Epidermal melanocyte (primary cell): ENCODE measurements at regions not wholly inside any gene's neighbourhood (a gene's known extent, or its start where the extent isn't known, plus 50 kb on each side); places are given as distances from the start of the nearest gene placed in this dataset.
A peak's percentile ranks its signal among the peaks of the same experiment; 100 is the strongest.

ENCODE experiments used
- DNase-seq: peaks from one replicate; pipeline ENCODE4 v3.0.0; 2011; ENCODE audit warnings: low spot score; ENCODE audit not compliant: insufficient read length

DNA sequence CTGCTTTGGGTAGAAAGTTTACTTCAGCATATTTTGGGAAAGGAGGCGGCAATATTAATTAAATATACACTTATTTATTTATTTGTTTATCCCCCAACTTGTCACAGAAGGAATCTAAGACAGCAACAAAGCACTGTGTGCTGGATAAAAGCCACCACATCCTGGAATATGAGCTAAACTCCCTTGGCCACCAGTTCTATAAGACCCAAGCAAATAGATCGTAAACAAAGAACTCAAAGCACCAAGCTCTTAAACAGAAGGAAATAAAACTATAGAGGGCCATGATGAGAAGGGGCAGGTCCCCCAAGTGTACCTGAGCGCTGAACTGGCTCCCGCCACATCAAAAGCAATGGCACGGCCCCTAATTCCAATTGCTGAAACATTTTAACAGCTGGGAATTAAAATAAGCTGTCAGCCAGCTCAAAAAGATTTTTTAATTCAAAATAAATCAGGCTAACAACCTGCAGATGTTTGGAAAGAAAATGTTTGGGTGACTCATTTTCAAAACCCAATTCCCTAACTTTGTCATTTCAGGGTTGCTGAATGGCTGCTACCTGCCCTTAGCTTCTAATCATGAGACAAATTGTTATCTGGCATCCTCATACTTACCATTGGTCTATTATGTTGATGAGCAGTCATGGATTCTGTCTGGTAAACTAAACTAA is 127.1 kb downstream of the SLC30A10 start:
- no peak for DNase-seq

DNA sequence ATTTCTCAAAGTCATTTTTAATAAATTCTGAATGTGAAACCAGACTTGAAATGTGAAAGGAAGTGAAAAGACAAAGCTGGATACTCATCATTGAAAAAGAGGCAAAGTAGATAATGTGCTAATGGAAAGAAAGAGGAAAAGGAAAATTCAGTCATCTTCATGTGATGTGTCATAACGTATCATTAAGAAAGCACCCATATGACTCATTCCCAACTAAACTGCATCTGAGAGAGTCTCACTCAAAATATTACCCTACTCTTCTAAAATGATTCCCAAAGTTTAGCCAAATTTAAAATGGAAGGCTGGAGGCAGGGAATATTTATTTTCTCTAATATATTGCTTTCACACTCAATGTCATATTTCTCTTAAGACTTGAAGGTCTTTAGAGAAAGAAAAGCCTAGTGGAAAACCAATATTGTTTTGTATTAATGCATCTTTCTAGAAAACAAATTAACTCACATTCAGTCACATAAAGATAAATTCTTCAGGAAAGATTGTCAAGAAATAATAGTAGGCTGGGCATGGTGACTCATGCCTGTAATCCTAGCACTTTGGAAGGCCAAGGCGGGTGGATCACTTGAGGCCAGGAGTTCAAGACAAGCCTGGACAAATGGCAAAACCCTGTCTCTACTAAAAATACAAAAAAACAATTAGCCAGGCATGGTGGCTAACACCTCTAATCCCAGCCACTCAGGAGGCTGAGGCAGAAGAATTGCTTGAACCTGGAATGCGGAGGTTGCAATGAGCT is 129.9 kb downstream of the SLC30A10 start:
- no peak for DNase-seq

GRCh38 chr1:219797683-219798082 is 130.7 kb downstream of the SLC30A10 start:
- DNase-seq: no peak

- no peak for DNase-seq
These were observed 131.3 kb downstream of the SLC30A10 start for GRCh38 chr1:219797009-219797408.

- DNase-seq: no peak
These were observed 132.9 kb downstream of the SLC30A10 start for GRCh38 chr1:219795363-219795917.

DNA sequence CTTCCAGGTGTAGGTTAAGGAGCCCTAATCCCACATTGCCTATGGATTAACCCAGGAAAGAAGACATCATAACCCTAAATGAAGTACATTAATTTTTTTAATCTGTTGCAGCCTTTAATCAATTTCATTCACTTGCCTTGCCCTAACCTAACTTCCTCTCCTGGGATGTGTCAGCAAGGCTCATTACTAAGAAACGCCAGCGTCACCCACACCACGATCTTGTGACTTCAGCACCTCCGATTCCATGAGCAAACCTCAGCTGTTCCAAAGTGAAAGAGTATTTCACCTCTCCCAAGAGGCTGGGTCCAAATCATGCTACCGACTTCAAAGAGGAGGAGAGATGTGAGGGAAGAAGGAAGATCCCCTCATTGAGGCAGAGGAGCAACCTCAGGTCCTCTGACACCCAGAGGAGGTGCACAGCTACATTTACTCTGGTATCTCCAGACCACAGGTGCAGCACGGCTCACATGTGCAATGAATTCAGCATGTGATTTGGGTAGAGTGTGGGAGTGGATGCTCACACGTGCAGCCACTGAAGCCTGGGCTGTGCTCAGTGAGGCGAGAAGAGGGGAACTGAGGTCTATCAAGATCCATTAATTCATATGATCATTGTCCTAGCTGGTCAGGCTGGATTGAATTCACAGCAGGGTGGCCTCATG is 134.1 kb downstream of the SLC30A10 start:
- DNase-seq: no peak

- DNase-seq: peak; percentile 21
These were observed 135.9 kb downstream of the SLC30A10 start for GRCh38 chr1:219792337-219793021.

GRCh38 chr1:219791766-219792165 is 136.6 kb downstream of the SLC30A10 start:
- DNase-seq: no peak

- DNase-seq: no peak
These were observed 137.3 kb downstream of the SLC30A10 start for GRCh38 chr1:219790834-219791615.

DNA sequence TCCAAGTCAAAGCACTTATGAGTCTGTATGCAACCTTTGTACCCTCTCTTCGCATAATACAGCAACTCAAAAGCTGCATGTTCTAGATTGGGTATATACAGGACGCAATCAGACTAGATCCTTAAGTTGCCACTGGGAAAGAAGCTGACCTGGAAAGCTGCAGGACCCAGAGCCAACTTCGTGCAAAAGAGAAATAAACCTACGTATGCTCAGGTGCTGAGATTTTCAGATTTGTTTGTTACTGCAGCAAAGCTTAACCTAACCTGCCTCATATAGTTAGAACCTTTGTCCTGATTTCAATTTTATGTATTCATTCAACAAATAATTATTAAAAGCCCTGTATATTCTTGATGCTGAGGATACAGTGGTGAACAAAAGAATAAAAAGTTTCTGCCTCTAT is 139.7 kb downstream of the SLC30A10 start:
- DNase-seq: no peak

- no peak for DNase-seq
These were observed 140.3 kb downstream of the SLC30A10 start for GRCh38 chr1:219788091-219788490.

DNA sequence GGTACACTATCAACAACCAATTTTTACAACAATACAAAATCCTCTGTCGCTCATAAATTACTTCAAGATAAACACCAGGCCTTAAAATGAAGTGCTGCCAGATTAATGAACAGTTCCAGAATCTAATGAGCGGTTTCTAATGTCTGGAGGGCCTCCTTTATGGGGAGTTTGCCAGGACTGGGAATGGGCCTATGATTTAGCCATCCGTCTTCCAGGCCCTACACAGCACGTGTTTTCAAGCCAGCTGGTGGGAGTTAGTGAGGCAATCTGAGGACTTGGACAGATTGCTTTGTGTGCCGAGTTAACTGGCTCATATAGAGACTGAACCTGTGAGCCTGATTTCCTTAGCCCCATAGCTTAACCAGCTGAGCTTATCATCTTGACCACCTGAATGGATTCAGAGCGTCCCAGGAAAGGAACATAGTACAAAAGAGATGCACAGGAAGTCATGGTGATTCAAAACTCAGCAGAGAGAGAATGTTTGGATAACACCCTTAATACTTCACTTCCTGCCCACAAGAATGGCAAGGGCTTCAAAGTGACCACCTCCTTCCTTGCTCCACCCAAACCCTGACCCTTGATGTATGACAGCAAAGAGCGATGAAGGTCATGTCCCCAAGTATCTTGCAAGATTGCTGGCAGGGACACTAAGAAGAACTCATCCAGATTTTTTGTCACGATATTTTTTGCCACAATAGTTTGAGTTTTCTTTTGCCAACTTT is 143.5 kb downstream of the SLC30A10 start:
- no peak for DNase-seq

DNA sequence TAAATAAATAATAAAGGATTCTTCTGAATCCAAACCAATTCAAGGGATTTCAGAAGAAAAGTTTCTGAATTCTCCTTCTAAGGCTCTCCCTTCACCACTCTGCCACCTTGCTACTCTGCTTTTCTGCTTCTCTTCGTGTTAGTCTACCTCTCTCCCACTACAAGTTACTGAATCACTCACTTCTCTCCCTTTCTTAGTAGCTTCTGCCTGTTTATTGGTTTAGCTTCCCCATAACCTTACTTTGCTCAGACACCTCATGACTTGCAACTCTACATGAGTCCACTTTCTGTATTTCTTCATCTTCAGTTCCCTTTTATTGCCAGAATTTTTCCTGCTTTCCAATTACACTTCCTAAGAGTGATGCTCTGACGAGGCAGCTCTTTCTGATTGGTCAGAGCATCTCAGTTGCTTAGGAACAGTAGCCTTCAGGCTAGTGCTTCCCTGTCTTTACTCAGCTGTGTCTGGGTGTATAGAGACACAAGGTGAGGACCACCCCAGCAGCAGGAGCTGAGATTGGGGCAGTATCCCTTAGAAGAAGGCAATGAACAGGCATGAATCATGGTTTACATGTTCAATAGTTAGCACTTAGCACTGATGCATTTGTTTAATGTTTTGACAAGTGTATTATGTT is 144.6 kb downstream of the SLC30A10 start:
- DNase-seq: no peak

DNA sequence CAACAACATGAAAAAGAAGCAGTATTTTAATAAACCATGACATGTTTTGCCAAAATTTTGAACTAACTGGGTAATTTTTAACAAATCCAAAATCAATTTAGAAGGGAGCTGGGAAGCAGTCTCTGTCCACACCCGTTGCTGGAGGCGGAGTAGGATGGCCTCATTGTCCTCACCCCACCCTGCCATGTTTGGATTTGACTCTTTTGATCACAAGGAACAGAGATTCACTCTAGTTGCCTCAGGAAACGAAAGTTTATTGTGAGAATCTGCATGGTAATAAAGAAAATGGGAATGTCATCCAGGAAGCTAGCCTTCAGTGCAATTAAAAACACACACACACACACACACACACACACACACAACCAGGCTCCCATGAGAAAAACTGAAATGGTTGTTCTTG is 145.4 kb downstream of the SLC30A10 start:
- DNase-seq: no peak

DNA sequence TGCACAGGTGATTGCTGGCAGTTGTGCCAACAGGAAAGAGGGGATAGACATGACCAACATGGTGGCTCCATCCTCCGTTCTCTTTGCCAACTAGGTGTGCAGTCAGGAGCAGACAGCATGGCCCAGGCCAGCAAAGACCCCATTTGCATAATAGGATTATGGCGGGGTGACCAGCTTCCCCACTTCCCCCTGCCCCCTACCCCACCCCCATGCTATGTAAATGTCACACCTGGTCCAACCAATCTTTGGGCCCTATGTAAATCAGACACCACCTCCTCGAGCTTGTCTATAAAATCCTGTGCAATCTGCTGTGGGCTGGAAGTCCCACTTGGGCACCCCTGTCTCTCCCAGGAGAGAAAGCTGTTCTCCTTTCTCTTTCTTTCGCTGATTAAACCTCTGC is 146.0 kb downstream of the SLC30A10 start:
- no peak for DNase-seq

- no peak for DNase-seq
These were observed 146.9 kb downstream of the SLC30A10 start for GRCh38 chr1:219781491-219781890.

DNA sequence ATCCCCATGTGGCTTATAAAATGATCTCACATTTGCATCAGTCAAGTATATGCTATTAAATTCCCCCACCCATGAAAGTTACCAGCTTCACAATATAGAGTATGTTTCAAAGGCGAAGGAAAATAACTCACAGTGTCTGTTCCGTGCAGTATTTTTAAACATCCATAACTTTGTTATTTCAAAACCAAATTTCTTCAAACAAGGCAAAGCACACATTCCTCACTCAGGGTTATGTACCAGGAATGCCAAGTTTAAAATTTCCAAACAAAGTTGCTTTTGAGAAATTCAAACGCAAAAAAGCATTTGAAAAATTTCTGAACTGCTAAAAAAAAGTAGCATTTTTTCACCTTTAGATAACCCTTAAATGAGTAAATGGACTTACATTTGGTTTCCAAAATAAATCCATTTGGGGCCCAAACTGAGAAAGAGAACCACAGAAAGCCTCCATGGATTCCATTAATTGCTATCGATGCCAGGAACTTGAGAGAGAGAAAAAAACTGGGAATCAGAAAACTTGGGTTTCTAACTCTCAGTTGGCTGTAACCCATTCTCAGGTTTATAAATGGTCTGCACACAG is 149.5 kb downstream of the SLC30A10 start:
- DNase-seq: no peak

DNA sequence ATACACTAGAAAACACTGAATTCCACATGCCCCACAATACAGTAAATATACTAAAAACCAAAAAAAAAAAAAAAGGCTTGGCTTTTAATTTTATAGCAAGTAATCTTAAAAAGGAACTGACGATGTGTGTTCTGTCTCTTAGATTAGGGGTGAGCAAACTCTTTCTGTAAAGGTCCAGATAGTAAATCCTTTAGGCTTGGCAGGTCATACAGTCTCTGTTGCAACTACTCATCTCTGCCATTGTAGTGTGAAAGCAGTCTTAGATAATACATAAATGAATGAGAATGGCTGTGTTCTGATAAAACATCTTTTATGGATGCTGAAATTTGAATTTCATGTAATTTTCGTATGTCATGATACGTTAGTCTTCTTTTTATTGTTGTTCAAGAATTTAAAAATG is 150.2 kb downstream of the SLC30A10 start:
- DNase-seq: no peak

DNA sequence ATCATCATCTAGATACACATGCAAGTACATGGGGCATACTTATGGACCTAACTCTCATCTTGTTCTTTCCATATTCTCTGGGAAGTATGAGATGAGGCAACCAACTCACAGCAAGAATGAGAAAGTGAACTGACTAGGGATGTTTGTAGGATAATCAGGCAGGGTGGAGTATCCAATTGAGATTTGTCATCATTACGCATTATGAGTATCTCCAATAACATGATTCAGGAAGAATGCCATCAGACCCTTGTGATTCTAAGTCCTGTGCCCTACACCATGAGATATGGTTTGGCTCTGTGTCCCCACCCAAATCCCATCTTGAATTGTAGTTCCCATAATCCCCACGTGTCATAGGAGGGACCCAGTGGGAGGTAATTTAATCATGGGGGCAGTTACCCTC is 154.0 kb downstream of the SLC30A10 start:
- DNase-seq: no peak
